ENCODE measurements at regions not wholly inside any gene's neighbourhood (a gene's known extent, or its start where the extent isn't known, plus 50 kb on each side); places are given as distances from the start of the nearest gene placed in this dataset.

- no peak overlapping the region for H3K4me3 ChIP-seq
- no peaks in the 10 kb centered on the region for H3K36me3 ChIP-seq
- H3K9me3 ChIP-seq = no peaks in the 10 kb centered on the region
- TF ChIP-seq CTCF (IDR thresholded peaks at IDR 0.05) = no peak
- no peaks in the 10 kb centered on the region for H3K4me1 ChIP-seq
- H3K27me3 ChIP-seq = no peaks in the 10 kb centered on the region
- no peak overlapping the region for H3K27ac ChIP-seq
- no peak for ATAC-seq
- no peak for DNase-seq
- intact Hi-C loops (cut with DNase I) = no loop called here
These were observed 83.6 kb upstream of the NCKAP5 start for GRCh38 chr2:133651861-133652260.

GRCh38 chr2:133652398-133652797, 84.1 kb upstream of the NCKAP5 start:
- no peaks in the 10 kb centered on the region for H3K27me3 ChIP-seq
- ATAC-seq (no peak), DNase-seq (no peak)
- TF ChIP-seq CTCF (IDR thresholded peaks at IDR 0.05) = no peak
- no peak overlapping the region for H3K4me3 ChIP-seq
- no peaks in the 10 kb centered on the region for H3K4me1 ChIP-seq
- H3K36me3 ChIP-seq = no peaks in the 10 kb centered on the region
- no peaks in the 10 kb centered on the region for H3K9me3 ChIP-seq
- H3K27ac ChIP-seq = no peak overlapping the region
- intact Hi-C loops (cut with DNase I) = no loop called here

GRCh38 chr2:133653056-133653455, 84.8 kb upstream of the NCKAP5 start:
- H3K36me3 ChIP-seq = no peaks in the 10 kb centered on the region
- H3K27ac ChIP-seq = no peak overlapping the region
- no peak for ATAC-seq
- DNase-seq = no peak
- no peaks in the 10 kb centered on the region for H3K4me1 ChIP-seq
- H3K4me3 ChIP-seq = no peak overlapping the region
- intact Hi-C loops (cut with DNase I) = no loop called here
- no peaks in the 10 kb centered on the region for H3K9me3 ChIP-seq
- H3K27me3 ChIP-seq = no peaks in the 10 kb centered on the region
- TF ChIP-seq CTCF (IDR thresholded peaks at IDR 0.05) = no peak

GRCh38 chr2:133654949-133655348, 86.7 kb upstream of the NCKAP5 start:
- no peak overlapping the region for H3K4me3 ChIP-seq
- ATAC-seq (no peak), DNase-seq (no peak)
- H3K4me1 ChIP-seq = no peaks in the 10 kb centered on the region
- no peaks in the 10 kb centered on the region for H3K36me3 ChIP-seq
- H3K27me3 ChIP-seq = no peaks in the 10 kb centered on the region
- no peak overlapping the region for H3K27ac ChIP-seq
- H3K9me3 ChIP-seq = no peaks in the 10 kb centered on the region
- intact Hi-C loops (cut with DNase I) = no loop called here
- no peak for TF ChIP-seq CTCF (IDR thresholded peaks at IDR 0.05)

- intact Hi-C loops (cut with DNase I) = no loop called here
- Histone ChIP-seq H3K4me3 (no peak overlapping the region), H3K9me3 (no peaks in the 10 kb centered on the region), H3K27me3 (no peaks in the 10 kb centered on the region), H3K27ac (no peak overlapping the region), H3K36me3 (no peaks in the 10 kb centered on the region), H3K4me1 (no peaks in the 10 kb centered on the region)
- no peak for DNase-seq
- no peak for TF ChIP-seq CTCF (IDR thresholded peaks at IDR 0.05)
- ATAC-seq = no peak
These were observed 87.3 kb upstream of the NCKAP5 start for GRCh38 chr2:133655610-133656009.

- no peak overlapping the region for H3K4me3 ChIP-seq
- no peak for TF ChIP-seq CTCF (IDR thresholded peaks at IDR 0.05)
- ATAC-seq (no peak), DNase-seq (no peak)
- H3K36me3 ChIP-seq = no peaks in the 10 kb centered on the region
- H3K27ac ChIP-seq = no peak overlapping the region
- H3K9me3 ChIP-seq = no peaks in the 10 kb centered on the region
- intact Hi-C loops (cut with DNase I) = no loop called here
- no peaks in the 10 kb centered on the region for H3K4me1 ChIP-seq
- H3K27me3 ChIP-seq = no peaks in the 10 kb centered on the region
These were observed 89.3 kb upstream of the NCKAP5 start for GRCh38 chr2:133657591-133657990.
